ENCODE measurements at regions not wholly inside any gene's neighbourhood (a gene's known extent, or its start where the extent isn't known, plus 50 kb on each side); places are given as distances from the start of the nearest gene placed in this dataset.
"Not testable (repeated sequence)": the region's sequence is repeated elsewhere in the genome, so short reads cannot be mapped to it uniquely, and the experiment has no call there.

DNA sequence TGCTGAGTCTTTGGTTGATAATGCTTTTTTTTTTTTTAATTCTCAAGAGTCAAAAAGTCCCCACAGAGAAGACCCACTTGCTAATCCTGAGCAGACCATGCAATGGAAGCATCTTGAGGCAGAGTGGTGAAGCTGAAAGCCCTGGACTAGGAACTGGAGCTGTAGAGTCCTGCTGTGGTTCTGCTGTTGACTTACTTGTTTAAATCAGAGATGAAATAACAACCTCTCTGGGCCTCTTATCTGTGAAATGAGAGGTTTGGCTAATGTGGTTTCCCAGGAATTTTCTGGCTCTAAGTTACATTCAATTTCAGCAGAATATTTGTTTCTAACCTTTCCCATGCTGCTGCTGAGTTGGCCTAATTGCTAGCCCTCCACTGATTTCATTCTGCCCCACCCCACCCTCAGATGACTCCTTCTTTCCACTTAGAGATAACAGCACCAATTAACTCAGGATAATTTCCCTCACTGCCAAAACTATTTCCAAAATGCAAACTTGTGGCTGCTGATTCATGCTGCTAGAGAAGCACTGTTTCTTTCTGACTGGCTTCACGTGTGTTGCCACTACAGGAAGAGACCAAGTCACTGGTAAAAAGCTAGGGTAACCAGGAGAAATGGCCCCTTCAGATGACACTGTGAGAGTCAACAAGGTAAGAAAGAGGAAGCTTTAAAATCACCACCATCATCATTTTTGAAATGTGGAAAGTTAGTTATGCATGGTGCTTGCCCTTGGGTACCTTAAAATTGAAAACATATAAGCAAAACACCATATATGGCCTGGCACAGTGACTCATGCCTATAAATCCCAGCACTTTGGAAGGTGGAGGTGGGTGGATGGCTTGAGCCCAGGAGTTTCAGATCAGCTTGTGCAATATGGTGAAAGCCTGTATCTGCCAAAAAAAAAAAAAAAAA, 326.4 kb downstream of the DCHS2 start:
- DNase-seq: no peak

- no peak for DNase-seq
These were observed 330.9 kb downstream of the DCHS2 start for GRCh38 chr4:154160519-154161301.

DNA sequence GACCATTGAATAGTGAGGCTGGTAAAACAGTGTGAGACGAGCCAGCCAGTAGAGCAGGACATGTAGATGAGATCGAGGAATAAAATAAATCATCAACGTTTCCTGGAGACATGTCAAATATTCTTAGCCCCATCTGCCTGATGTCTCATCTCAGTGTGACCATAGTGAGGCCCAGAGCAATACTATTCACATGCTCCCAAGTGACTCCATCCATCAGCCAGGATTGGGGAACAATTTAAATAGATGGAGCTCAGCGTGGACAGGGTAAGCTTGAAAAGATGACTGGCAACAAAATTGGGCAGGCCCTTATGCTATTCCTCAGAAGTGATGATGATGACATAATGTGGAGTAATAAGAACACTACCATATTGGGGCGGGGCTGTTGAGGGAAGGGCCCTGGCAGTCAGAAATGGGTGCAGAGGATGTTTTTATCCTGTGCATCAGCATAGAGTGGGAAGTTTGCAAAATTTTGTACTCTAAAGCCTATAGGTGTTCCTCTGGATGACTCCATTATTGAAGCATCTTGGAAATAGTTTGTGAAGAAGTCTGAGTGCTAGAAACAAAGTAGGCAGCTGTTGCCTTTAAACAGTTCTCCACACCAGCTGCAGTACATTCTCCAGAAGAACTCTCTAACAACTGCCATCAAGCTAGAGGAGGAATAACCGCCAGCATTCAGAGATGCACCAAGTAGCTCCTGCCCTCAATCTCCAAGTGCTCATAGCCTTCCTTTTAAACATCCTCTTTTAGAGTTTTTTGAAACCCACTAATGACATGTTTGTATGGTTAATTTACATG, 333.0 kb downstream of the DCHS2 start:
- no peak for DNase-seq

DNA sequence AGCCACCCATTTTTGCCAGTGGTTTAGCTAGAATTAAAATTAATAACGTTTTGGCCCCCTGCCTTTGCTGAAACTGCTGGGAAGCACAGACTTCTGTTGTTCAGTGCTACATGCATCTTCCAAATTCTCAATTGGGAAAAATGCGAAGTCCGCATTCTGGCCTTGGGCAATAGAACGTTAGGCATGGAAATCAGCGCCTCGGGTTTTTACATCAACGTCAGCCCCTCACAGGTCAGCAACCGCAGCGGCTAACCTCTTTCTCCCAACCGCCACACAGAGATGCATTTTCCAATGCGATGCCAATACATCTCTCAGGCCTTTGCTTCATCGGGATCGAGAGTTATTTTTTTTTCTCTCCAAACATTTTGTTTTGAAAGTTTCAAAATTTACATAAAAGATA, 339.1 kb downstream of the DCHS2 start:
- DNase-seq: no peak

- not testable (repeated sequence) for DNase-seq
These were observed 342.4 kb downstream of the DCHS2 start for GRCh38 chr4:154149236-154149635.

- no peak for DNase-seq
These were observed 347.9 kb downstream of the DCHS2 start for GRCh38 chr4:154143720-154144119.

- no peak for DNase-seq
These were observed 348.9 kb downstream of the DCHS2 start for GRCh38 chr4:154142664-154143063.

DNA sequence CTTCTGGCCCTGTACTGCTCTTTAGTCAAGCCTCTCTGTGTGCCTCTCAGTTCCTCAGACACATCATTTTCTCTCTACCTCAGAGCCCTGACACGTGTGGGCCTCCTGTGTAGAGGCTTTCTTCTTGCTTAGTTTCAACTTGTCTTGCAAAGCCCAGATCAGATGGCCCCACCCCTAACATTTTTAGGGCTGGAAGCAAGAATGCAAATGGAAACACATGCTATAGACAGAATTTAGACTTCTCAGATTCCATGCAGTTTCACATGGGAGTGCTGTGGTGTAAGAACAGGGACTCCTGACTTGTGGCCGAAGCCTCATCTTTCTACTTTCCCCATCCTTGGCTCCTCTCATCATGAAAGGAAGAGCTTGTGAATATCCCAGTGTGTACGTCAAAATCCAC, 350.7 kb downstream of the DCHS2 start:
- DNase-seq: no peak

DNA sequence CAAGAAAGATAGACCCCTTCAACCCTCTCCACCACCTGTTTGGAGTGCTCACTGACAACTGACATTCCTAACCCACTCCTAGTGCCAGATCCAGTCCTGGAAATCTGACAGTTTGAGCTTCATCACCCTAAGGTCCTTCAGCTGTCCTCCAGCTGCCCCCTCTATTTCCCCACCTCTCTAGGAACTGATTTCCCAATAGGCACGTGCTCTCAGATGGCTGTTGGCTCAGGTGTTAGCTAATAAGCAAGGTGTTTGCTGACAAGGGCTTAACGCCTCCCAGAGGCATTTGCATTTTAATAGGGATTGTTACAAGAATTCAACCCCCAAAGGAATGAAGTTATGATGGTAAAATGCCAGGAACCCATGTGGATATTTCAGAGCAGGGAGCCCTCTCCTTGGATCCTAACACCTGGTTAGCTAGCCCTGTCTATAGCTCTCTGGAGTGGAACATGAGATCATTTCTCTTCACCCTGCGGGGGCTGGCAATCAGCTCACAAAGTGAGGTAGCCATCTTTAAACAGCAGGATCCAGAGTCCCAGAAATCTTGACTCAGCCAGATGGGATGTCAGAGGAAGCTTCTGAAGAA, 348.5 kb upstream of the SFRP2 start:
- no peak for DNase-seq

GRCh38 chr4:154135576-154135975, 346.7 kb upstream of the SFRP2 start:
- DNase-seq: no peak

DNA sequence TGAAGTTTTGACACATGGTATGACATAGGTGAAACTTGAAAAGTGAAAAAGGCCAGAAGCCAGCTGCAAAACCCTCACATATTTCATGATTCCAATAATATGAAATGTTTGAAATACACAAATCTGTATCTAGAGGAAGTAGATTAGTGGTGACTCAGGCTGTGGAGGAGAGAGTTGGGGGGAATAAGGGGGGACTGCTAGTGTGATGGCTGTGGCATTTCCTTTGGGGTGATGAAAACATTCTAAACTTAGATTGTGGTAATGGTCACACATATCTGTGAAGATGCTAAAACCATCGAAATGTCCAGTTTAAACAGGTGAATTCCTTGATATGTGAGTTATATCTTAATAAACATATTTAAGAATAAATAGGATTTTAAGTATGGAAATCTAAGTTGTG, 343.5 kb upstream of the SFRP2 start:
- DNase-seq: no peak

- DNase-seq: no peak
These were observed 337.4 kb upstream of the SFRP2 start for GRCh38 chr4:154126276-154126675.

DNA sequence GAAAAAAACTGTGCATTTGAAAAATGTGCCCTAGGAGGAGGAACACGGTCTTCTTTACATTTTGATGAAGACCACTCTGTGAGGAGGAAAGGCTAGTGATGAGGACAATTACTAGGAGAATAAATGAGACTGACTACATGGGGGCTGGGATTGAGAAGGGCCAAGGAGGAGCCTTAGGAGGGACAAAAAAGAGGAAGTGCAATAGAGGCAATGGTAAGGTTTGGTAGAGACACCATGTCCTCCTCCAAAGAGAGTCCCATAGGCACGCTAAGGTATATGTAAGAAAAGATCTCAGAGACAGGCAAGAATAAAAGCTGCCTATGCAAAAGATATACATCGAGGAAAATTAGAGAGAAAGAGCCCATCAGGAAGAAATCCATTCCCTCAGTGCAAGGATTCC, 336.5 kb upstream of the SFRP2 start:
- DNase-seq: no peak

DNA sequence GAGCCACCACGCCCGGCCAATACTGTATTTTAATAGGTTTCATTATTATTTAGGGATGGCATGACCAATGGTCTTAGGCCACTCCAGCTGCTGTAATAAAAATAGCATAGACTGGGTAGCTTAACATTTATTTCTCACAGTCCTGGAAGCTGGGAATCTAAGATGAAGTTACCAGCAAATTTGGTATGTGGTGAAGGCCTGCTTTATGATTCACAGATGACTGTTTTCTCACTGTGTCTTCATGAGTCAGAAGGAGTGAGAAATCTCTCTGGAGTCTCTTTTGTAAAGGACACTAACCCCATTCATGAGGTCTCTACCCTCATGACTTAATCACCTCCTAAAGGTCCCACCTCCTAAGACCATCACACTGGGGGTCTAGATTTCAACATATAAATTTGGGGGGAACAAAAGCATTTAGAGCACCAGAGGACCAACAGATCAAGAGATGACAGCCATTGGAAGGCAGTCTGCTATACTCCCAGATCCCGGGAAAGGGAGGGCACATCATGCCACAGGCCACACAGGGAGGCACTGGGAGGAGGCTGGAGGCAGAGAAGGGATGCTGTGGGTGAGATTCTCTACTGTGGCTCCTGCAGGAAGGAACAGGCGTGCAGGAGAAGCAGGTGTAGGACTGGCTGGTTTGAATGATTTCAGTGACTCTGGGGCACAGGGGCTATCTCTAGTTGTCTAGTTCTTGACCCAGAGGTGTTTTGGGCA, 335.8 kb upstream of the SFRP2 start:
- DNase-seq: no peak

DNA sequence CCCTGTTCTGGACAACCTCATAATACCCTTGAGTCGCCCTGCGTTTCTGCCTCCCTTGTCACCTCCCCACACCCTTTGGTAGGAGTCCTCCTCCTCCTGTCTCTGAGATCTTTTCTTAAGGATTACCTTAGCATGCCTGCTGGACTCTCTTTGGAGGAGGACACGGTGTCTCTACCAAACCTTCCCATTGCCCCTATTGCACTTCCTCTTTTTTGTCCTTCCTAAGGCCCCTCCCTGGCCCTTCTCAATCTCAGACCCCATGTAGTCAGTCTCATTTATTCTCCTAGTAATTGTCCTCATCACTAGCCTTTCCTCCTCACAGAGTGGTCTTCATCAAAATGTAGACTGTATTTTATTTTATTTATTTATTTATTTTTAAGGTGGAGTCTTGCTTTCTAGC, 335.0 kb upstream of the SFRP2 start:
- DNase-seq: no peak

GRCh38 chr4:154120690-154121345, 331.9 kb upstream of the SFRP2 start:
- no peak for DNase-seq

DNA sequence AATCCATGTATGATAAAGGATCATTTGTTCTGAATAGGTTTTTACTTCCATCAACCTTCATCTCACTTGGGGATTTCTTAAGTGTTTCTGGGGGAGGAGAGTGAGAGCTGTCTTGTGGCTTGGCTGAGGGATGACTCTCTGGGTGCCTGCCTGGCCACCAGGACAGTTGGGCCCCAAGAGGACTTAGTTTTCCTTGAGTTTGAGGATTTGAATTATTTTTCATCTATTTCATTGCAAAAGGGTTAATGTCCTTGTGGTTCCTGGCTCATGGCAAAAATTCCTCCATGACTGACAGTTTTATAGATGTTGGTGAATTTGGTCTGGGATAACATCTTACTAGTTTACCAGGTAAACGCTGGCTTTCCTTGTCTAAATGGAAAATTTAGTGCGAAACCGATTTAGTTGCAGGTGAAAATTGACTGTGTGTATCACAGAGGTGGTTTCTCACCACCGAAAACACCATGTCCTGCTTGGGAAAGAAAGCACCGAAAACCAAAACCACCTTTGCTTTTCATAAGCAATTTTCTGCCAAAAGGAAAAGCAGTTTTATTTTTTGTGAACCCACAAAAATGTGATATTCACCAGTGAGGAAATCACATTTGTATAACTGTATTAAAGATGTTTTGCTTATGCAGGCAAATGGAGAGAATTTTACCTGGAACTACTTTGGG, 331.3 kb upstream of the SFRP2 start:
- no peak for DNase-seq

DNA sequence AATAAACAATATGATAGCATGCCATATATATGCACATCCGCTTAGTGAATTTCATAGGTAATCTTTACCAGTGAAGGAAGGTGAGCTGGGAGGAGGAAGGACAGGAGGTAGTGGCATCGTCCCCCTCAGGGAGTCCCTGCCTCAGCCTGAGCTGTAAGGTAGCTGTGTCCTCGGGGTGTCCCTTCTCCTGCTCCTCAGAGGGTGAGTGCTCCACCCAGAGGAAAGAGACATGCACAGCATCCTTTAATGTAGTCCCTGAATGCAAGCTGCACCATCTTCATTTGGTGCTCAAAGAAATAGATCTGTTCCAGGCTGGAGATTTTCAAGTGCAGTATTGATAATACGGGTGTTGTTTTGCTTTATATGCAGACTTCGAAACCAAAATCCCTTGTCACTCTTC, 330.4 kb upstream of the SFRP2 start:
- no peak for DNase-seq

- DNase-seq: not testable (repeated sequence)
These were observed 328.8 kb upstream of the SFRP2 start for GRCh38 chr4:154117726-154118125.

- no peak for DNase-seq
These were observed 318.5 kb upstream of the SFRP2 start for GRCh38 chr4:154107337-154107736.

DNA sequence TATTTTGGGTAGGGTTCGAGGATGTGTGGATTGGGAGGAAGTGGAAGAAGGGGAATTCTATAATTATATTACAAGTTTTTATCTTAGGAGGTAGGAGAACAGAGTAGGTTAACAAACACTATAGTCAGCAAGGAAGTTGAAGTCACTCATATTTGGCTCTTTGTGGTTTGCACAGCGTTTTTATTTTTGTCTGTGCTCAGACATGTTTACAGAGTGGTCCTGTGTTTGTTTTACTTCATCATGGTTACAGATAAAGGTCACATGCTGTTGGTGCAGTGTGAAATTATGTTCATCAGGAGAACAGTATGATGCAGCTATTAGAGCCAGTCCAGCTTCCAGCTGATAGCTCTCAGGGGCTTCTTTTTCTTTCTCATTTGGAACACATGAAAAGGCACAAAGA, 299.9 kb upstream of the SFRP2 start:
- no peak for DNase-seq
